GM18873 (cell line): ENCODE measurements at regions not wholly inside any gene's neighbourhood (a gene's known extent, or its start where the extent isn't known, plus 50 kb on each side); places are given as distances from the start of the nearest gene placed in this dataset.

Experiments
- ATAC-seq: cut with Tn5 transposase; IDR thresholded peaks from one replicate; pipeline ENCODE4 v1.9.1; 2021; ENCODE audit warnings: mild to moderate bottlenecking, moderate library complexity, moderate number of reproducible peaks; ENCODE audit not compliant: unreplicated experiment, low FRiP score

GRCh38 chr3:31402117-31402516 is 130.6 kb upstream of the STT3B start:
- no peak for ATAC-seq

GRCh38 chr3:31403197-31403596 is 129.5 kb upstream of the STT3B start:
- no peak for ATAC-seq

GRCh38 chr3:31404871-31405270 is 127.9 kb upstream of the STT3B start:
- ATAC-seq: no peak

- ATAC-seq: no peak
Observed at GRCh38 chr3:31405515-31405914, 127.2 kb upstream of the STT3B start.

GRCh38 chr3:31406896-31407295 is 125.8 kb upstream of the STT3B start:
- ATAC-seq: no peak

- ATAC-seq: no peak
Observed at GRCh38 chr3:31407665-31408064, 125.1 kb upstream of the STT3B start.

- ATAC-seq: no peak
Observed at GRCh38 chr3:31408720-31409119, 124.0 kb upstream of the STT3B start.

- no peak for ATAC-seq
Observed at GRCh38 chr3:31409389-31409788, 123.3 kb upstream of the STT3B start.

- ATAC-seq: no peak
Observed at GRCh38 chr3:31409866-31410265, 122.9 kb upstream of the STT3B start.

GRCh38 chr3:31410411-31410810 is 122.3 kb upstream of the STT3B start:
- ATAC-seq: no peak

GRCh38 chr3:31412832-31413231 is 119.9 kb upstream of the STT3B start:
- no peak for ATAC-seq

- ATAC-seq: no peak
Observed at GRCh38 chr3:31413515-31413914, 119.2 kb upstream of the STT3B start.

GRCh38 chr3:31416980-31417379 is 115.7 kb upstream of the STT3B start:
- ATAC-seq: no peak

- no peak for ATAC-seq
Observed at GRCh38 chr3:31417486-31417885, 115.2 kb upstream of the STT3B start.

GRCh38 chr3:31420311-31420710 is 112.4 kb upstream of the STT3B start:
- no peak for ATAC-seq

- no peak for ATAC-seq
Observed at GRCh38 chr3:31421314-31422048, 111.2 kb upstream of the STT3B start.

- no peak for ATAC-seq
Observed at GRCh38 chr3:31422237-31422636, 110.5 kb upstream of the STT3B start.

GRCh38 chr3:31423482-31423881 is 109.2 kb upstream of the STT3B start:
- ATAC-seq: no peak

GRCh38 chr3:31425401-31425800 is 107.3 kb upstream of the STT3B start:
- no peak for ATAC-seq

- ATAC-seq: no peak
Observed at GRCh38 chr3:31427623-31428022, 105.1 kb upstream of the STT3B start.

GRCh38 chr3:31431321-31431720 is 101.4 kb upstream of the STT3B start:
- no peak for ATAC-seq

GRCh38 chr3:31432897-31433678 is 99.6 kb upstream of the STT3B start:
- no peak for ATAC-seq
